LNCAP (cell line): ENCODE measurements at regions not wholly inside any gene's neighbourhood (a gene's known extent, or its start where the extent isn't known, plus 50 kb on each side); places are given as distances from the start of the nearest gene placed in this dataset.
A peak's percentile ranks its signal among the peaks of the same experiment; 100 is the strongest.

ENCODE experiments used
- TF ChIP-seq, protein P1 (sequence below): fragments of 450-650 bp; IDR thresholded peaks from 2 replicates; pipeline ENCODE4 v1.5.1; 2017; ENCODE audit warnings: mild to moderate bottlenecking

- TF ChIP-seq, protein P1, sequence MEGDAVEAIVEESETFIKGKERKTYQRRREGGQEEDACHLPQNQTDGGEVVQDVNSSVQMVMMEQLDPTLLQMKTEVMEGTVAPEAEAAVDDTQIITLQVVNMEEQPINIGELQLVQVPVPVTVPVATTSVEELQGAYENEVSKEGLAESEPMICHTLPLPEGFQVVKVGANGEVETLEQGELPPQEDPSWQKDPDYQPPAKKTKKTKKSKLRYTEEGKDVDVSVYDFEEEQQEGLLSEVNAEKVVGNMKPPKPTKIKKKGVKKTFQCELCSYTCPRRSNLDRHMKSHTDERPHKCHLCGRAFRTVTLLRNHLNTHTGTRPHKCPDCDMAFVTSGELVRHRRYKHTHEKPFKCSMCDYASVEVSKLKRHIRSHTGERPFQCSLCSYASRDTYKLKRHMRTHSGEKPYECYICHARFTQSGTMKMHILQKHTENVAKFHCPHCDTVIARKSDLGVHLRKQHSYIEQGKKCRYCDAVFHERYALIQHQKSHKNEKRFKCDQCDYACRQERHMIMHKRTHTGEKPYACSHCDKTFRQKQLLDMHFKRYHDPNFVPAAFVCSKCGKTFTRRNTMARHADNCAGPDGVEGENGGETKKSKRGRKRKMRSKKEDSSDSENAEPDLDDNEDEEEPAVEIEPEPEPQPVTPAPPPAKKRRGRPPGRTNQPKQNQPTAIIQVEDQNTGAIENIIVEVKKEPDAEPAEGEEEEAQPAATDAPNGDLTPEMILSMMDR: no peak
These were observed 79.8 kb upstream of the OPRM1 start for GRCh38 chr6:153959276-153959675.

- TF ChIP-seq, protein P1: no peak
These were observed 80.2 kb upstream of the OPRM1 start for GRCh38 chr6:153958860-153959259.

DNA sequence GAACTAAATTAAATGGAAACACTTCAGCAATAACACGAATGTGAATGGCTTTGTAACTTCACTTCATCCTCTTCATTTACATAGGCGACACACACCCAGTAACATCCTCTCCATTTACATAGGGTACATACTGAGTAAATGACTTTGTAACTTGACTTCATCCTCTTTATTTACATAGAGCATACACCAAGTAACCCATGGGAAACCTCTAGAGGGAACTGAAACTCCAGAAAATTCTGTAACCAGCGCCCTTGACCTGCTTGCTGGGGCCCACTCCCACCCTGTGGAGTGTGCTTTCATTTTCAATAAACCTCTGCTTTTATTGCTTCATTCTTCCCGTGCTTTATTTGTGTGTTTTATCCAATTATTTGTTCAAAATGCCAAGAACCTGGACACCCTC lies 81.6 kb upstream of the OPRM1 start:
- TF ChIP-seq, protein P1: no peak

- TF ChIP-seq, protein P1: no peak
These were observed 82.2 kb upstream of the OPRM1 start for GRCh38 chr6:153956808-153957207.

GRCh38 chr6:153949616-153950015 lies 89.4 kb upstream of the OPRM1 start:
- TF ChIP-seq, protein P1: no peak

DNA sequence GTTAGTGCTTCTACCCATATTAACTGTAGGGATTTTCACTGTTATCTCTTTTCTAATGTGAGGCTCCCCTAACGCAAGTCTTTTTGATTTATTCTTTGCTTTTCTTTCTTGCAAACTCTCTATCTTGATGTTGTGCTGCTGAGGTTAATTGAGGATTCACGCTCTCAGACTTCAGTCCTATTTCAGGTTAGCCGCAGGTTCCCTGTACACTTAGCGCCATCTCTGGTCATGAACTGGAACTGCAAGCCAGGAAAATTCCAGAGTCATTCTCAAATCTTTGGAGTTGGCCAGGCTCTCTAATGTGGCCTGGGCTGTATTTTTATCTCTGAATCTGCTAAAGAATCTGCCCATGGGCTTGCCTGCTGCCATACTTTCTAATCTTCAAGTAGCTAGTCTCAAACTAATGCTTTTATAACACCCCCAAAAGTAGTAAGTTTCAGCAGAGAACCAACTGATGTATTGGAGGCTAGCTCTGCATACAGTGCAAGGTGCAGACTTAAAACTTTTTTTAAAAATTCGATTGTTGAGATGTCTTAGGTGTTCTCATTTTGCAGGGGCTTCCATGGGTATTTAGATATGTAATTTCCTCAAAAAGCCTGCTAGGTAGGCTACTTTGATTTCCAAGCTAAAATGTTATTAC lies 91.1 kb upstream of the OPRM1 start:
- TF ChIP-seq, protein P1: peak; percentile 92

DNA sequence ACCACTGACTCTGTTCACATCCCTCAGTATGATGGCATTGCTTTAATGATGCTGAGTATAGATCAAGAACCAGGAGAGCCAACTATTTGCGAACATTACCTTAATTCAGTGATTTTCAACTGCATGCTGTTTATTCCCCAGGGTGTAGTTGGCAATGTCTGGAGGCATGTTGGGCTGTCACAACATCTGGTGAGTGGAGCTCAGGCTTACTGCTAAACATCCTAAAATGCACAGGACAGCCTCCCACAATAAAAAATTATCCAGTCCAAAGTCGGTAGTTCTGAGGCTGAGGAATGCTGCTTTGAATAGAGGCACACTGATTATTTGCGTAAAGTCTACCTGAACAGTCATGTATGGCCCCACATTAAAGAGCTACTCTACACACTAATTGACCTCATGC lies 94.8 kb upstream of the OPRM1 start:
- TF ChIP-seq, protein P1: no peak

GRCh38 chr6:153942361-153942760 lies 96.7 kb upstream of the OPRM1 start:
- TF ChIP-seq, protein P1: no peak
